CD4-positive, alpha-beta memory T cell (primary cell): ENCODE measurements at regions not wholly inside any gene's neighbourhood (a gene's known extent, or its start where the extent isn't known, plus 50 kb on each side); places are given as distances from the start of the nearest gene placed in this dataset.

Experiments
- CTCF ChIA-PET: fragments of 350-600 bp; sonication (Branson Sonifier 250); formaldehyde crosslinking; loops from one replicate; lab custom pipeline; 2021; ENCODE audit warnings: inconsistent platforms; ENCODE audit not compliant: partially characterized antibody; lab: Charles Lee
- POLR2A ChIA-PET: fragments of 350-600 bp; sonication (Branson Sonifier 250); formaldehyde crosslinking; loops from one replicate; lab custom pipeline; 2021; ENCODE audit not compliant: partially characterized antibody; lab: Charles Lee
- DNase-seq, 5 donors: peaks; one replicate each; pipeline versions ENCODE4 v3.0.0 to v3.0.0-alpha.2; 2020 to 2022; ENCODE audit warnings: mixed read lengths in 1 of 5
- H3K27ac ChIP-seq: one replicate; pipeline ENCODE4 v1.7.0; 2013; ENCODE audit warnings: low read depth, low read length
- H3K27me3 ChIP-seq: 2 replicates; pipeline ENCODE4 v1.7.0; 2013; ENCODE audit warnings: mild to moderate bottlenecking, low read length, moderate library complexity; ENCODE audit not compliant: insufficient read depth
- H3K36me3 ChIP-seq: 2 replicates; pipeline ENCODE4 v1.7.0; 2013; ENCODE audit warnings: mild to moderate bottlenecking, low read length, moderate library complexity; ENCODE audit not compliant: insufficient read depth
- H3K4me1 ChIP-seq: 2 replicates; pipeline ENCODE4 v1.7.0; 2013; ENCODE audit warnings: mild to moderate bottlenecking, low read length, moderate library complexity; ENCODE audit not compliant: insufficient read depth
- H3K4me3 ChIP-seq, 2 donors: one replicate each; pipeline ENCODE4 v1.7.0; 2013; ENCODE audit warnings: low read length in 2 of 2, mild to moderate bottlenecking in 1 of 2
- H3K9me3 ChIP-seq, 2 donors: one replicate each; pipeline ENCODE4 v1.7.0; 2013; ENCODE audit warnings: low read length in 2 of 2, control low read depth in 1 of 2; ENCODE audit not compliant: control insufficient read depth in 1 of 2
- H3K27ac Mint-ChIP-seq, 7 donors: one replicate each; pipeline ENCODE4 v1.8.0; 2020 to 2021; ENCODE audit warnings: mixed read lengths in 7 of 7, mild to moderate bottlenecking in 6 of 7, inconsistent platforms in 3 of 7, moderate library complexity in 3 of 7
- H3K27me3 Mint-ChIP-seq, 2 donors: one replicate each; pipeline ENCODE4 v1.8.0; 2020 to 2021; ENCODE audit warnings: mixed read lengths in 2 of 2
- H3K36me3 Mint-ChIP-seq, 2 donors: one replicate each; pipeline ENCODE4 v1.8.0; 2020 to 2021; ENCODE audit warnings: mixed read lengths in 2 of 2, inconsistent platforms in 1 of 2, mild to moderate bottlenecking in 1 of 2
- H3K4me1 Mint-ChIP-seq, 4 donors: one replicate each; pipeline ENCODE4 v1.8.0; 2020 to 2021; ENCODE audit warnings: mixed read lengths in 4 of 4, mild to moderate bottlenecking in 1 of 4
- H3K4me3 Mint-ChIP-seq, 8 donors: one replicate each; pipeline ENCODE4 v1.8.0; 2020 to 2021; ENCODE audit warnings: mixed read lengths in 8 of 8, mild to moderate bottlenecking in 7 of 8, moderate library complexity in 6 of 8, inconsistent platforms in 3 of 8
- H3K9me3 Mint-ChIP-seq, 8 donors: one replicate each; pipeline ENCODE4 v1.8.0; 2020 to 2021; ENCODE audit warnings: mixed read lengths in 8 of 8, mild to moderate bottlenecking in 5 of 8, inconsistent platforms in 3 of 8, moderate library complexity in 1 of 8
- intact Hi-C: fragments of 100-400 bp; cut with micrococcal nuclease; formaldehyde crosslinking; loops from one replicate; pipeline ENCODE4 v1.15.1; 2023

DNA sequence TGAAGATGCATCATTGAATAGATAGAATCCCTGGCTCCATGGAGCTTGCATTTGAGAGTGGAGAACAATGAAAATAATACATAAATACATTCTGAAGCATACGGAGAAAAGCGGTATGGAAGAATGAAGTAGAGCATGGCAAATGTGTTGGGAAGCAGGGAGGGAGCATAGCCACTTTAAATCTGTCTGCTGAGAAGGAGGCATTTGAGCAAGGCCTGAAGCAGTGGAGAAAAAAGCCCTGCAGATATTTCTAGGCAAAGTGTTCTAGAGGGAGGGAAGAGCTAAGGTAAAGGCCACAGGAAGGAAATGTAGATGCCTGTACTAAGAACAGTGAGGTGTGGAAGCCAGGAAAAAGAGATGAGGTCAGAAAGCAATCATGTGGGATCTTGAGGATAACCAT is 484.8 kb downstream of the CNTN3 start:
- ChIA-PET CTCF (no interaction called here), POLR2A (no interaction called here)
- Histone ChIP-seq H3K4me1 (no peaks in the 10 kb centered on the region), H3K9me3 (no peaks in the 10 kb centered on the region), H3K36me3 (no peaks in the 10 kb centered on the region), H3K4me3 (no peak overlapping the region), H3K27ac (no peak overlapping the region), H3K27me3 (no peaks in the 10 kb centered on the region)
- intact Hi-C loops = no loop called here
- no peak for DNase-seq
- Mint-ChIP-seq H3K9me3 (peaks cover 6 to 38% (median 15%) of the 10 kb centered on the region in 8 donors), H3K27ac (no peak overlapping the region), H3K36me3 (no peaks in the 10 kb centered on the region), H3K27me3 (no peaks in the 10 kb centered on the region), H3K4me3 (no peak overlapping the region), H3K4me1 (no peaks in the 10 kb centered on the region)

DNA sequence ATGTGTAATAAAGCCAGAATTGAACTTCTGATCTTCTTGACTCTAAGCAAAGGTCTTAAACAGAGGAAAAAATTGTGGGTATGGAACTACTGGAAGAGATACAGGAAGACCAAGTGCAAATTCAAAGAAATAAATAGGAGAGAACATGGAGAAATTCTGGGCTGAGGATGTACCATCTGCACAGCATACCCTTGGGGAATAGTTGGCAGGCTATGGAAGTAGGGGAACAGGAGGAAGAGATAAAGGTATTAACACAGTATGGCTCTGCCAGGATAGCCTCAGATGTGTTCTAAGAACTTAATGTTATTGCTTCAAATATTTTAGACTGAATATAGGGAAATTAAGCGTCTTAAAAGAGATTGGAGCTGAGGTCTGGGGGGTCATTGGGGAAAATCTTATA is 485.4 kb downstream of the CNTN3 start:
- Mint-ChIP-seq H3K9me3 (peaks cover 6 to 41% (median 16%) of the 10 kb centered on the region in 8 donors), H3K4me1 (no peaks in the 10 kb centered on the region), H3K4me3 (no peak overlapping the region), H3K36me3 (no peaks in the 10 kb centered on the region), H3K27me3 (no peaks in the 10 kb centered on the region), H3K27ac (no peak overlapping the region)
- no peaks in the 10 kb centered on the region for H3K27me3 ChIP-seq
- intact Hi-C loops = no loop called here
- H3K4me1 ChIP-seq = no peaks in the 10 kb centered on the region
- no peak overlapping the region for H3K27ac ChIP-seq
- CTCF ChIA-PET = no interaction called here
- POLR2A ChIA-PET = no interaction called here
- no peaks in the 10 kb centered on the region for H3K36me3 ChIP-seq
- no peak for DNase-seq
- no peaks in the 10 kb centered on the region for H3K9me3 ChIP-seq
- H3K4me3 ChIP-seq = no peak overlapping the region

DNA sequence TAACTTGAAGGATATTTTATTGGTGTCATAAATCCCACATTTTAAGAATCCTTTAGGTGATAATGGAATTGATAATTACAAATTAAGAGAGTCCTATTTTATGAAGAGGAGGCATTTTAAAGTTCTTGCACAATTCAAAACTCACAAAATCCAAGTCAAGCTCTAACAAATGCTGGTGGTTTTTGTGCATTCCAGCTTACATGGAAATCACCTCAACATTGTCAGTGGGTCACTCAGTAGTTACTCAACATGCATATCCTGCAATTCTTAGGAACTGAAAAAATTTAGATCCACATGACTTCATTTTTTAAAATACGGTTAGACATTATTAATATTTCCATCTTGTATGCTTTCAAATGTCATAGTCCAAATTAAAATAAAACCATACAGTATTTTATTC is 487.2 kb downstream of the CNTN3 start:
- Mint-ChIP-seq H3K9me3 (peaks cover 4 to 35% (median 13%) of the 10 kb centered on the region in 8 donors), H3K4me1 (no peaks in the 10 kb centered on the region), H3K36me3 (no peaks in the 10 kb centered on the region), H3K27me3 (no peaks in the 10 kb centered on the region), H3K4me3 (no peak overlapping the region), H3K27ac (no peak overlapping the region)
- CTCF ChIA-PET = no interaction called here
- H3K4me3 ChIP-seq = no peak overlapping the region
- no peak for DNase-seq
- no peaks in the 10 kb centered on the region for H3K9me3 ChIP-seq
- no peak overlapping the region for H3K27ac ChIP-seq
- H3K36me3 ChIP-seq = no peaks in the 10 kb centered on the region
- no peaks in the 10 kb centered on the region for H3K4me1 ChIP-seq
- intact Hi-C loops = no loop called here
- no peaks in the 10 kb centered on the region for H3K27me3 ChIP-seq
- POLR2A ChIA-PET = no interaction called here

DNA sequence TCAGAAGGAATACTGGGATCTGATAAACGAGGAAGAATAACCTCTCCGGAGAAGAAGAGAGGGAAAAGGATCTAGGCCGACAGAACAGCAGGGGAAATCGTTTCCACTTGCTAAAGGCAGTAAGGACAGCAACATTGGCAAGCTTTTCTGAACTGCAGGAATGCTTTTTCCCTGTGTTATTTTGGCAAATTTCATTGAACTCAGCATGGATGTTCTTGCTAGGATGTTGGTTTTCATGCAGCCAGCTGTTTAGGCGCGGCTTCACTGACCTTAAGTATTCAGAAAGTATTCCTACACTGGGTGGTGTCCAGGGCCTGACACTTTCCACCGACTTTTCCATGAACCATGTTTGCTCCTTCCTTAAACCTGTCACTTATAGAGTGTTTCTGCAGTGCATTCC is 489.7 kb downstream of the CNTN3 start:
- Histone ChIP-seq H3K27ac (no peak overlapping the region), H3K4me3 (no peak overlapping the region), H3K9me3 (no peaks in the 10 kb centered on the region), H3K36me3 (no peaks in the 10 kb centered on the region), H3K27me3 (no peaks in the 10 kb centered on the region), H3K4me1 (no peaks in the 10 kb centered on the region)
- ChIA-PET CTCF (no interaction called here), POLR2A (no interaction called here)
- H3K36me3 Mint-ChIP-seq = no peaks in the 10 kb centered on the region
- no peak for DNase-seq
- no peak overlapping the region for H3K27ac Mint-ChIP-seq
- H3K4me3 Mint-ChIP-seq = no peak overlapping the region
- peaks cover 7 to 34% (median 17%) of the 10 kb centered on the region in 8 donors for H3K9me3 Mint-ChIP-seq
- no peaks in the 10 kb centered on the region for H3K4me1 Mint-ChIP-seq
- intact Hi-C loops = no loop called here
- no peaks in the 10 kb centered on the region for H3K27me3 Mint-ChIP-seq

DNA sequence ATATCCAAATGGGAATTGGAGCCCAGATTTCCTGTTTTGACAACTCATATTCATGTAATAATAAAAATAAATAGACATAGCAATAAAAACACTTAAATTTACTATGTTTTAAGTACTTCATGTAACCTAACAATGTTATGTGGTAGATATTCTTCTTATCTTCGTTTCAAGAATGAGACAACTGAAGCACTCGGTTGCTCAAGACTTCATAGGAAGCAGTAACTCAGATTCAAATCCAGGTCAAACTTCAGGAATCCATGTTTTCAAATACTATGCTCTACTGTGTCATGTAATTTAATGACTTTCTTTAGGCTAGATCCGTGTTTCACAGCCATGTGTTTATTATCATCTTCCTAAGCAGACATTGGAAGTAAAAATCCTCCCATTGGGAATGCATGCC is 492.2 kb downstream of the CNTN3 start:
- H3K36me3 ChIP-seq = no peaks in the 10 kb centered on the region
- H3K9me3 ChIP-seq = no peaks in the 10 kb centered on the region
- ChIA-PET CTCF (no interaction called here), POLR2A (no interaction called here)
- DNase-seq = no peak
- H3K4me1 ChIP-seq = no peaks in the 10 kb centered on the region
- no peaks in the 10 kb centered on the region for H3K27me3 ChIP-seq
- Mint-ChIP-seq H3K27ac (no peak overlapping the region), H3K4me3 (no peak overlapping the region), H3K9me3 (peaks cover 8 to 31% (median 16%) of the 10 kb centered on the region in 8 donors), H3K36me3 (no peaks in the 10 kb centered on the region), H3K4me1 (no peaks in the 10 kb centered on the region), H3K27me3 (no peaks in the 10 kb centered on the region)
- H3K4me3 ChIP-seq = no peak overlapping the region
- intact Hi-C loops = no loop called here
- H3K27ac ChIP-seq = no peak overlapping the region

DNA sequence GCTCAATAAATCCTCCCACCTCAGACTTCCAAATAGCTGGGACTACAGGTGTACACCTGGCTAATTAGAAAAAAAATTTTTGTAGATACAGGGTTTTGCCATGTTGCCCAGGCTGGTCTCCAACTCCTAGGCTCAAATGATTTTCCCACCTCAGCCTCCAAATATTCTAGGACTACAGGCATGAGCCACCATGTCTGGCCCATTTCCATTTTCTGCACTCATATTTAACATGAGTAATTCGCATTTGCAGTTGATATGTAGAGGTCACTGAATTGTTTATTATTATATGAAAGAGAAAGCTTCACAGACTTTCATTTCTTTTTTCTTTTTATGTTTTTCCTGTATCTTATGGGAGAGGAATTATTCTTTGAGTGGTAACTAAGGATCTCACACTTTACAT is 492.7 kb downstream of the CNTN3 start:
- no peaks in the 10 kb centered on the region for H3K36me3 ChIP-seq
- no peaks in the 10 kb centered on the region for H3K4me1 ChIP-seq
- ChIA-PET POLR2A (no interaction called here), CTCF (no interaction called here)
- no peaks in the 10 kb centered on the region for H3K36me3 Mint-ChIP-seq
- peaks cover 8 to 32% (median 16%) of the 10 kb centered on the region in 8 donors for H3K9me3 Mint-ChIP-seq
- H3K4me1 Mint-ChIP-seq = no peaks in the 10 kb centered on the region
- no peaks in the 10 kb centered on the region for H3K27me3 ChIP-seq
- no peak overlapping the region for H3K27ac ChIP-seq
- no peak overlapping the region for H3K4me3 Mint-ChIP-seq
- H3K9me3 ChIP-seq = no peaks in the 10 kb centered on the region
- H3K27me3 Mint-ChIP-seq = no peaks in the 10 kb centered on the region
- no peak overlapping the region for H3K27ac Mint-ChIP-seq
- DNase-seq = no peak
- no peak overlapping the region for H3K4me3 ChIP-seq
- intact Hi-C loops = no loop called here

DNA sequence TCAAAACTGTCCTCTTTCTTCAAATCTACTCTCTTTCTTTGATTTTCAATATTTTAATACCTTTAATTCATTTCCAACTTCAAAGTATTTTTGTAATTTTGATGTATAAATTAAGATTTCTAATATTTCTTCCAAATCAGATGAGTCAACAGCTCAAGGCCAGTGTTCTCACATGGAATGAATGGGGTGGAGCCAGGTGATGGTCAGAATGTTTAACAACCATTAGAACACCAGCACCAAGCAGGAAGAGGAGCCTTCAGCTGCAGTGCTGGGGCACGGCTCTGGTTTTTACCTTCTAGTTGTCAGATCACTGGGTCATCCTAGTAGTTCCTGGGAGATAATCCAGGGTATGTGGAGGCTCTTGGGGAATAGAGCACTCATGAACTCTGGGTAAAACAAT is 494.5 kb upstream of the PDZRN3 start:
- Mint-ChIP-seq H3K4me1 (no peaks in the 10 kb centered on the region), H3K27ac (no peak overlapping the region), H3K9me3 (peaks cover 0 to 29% (median 16%) of the 10 kb centered on the region in 8 donors), H3K36me3 (no peaks in the 10 kb centered on the region), H3K4me3 (no peak overlapping the region), H3K27me3 (no peaks in the 10 kb centered on the region)
- no peaks in the 10 kb centered on the region for H3K9me3 ChIP-seq
- ChIA-PET POLR2A (no interaction called here), CTCF (no interaction called here)
- intact Hi-C loops = no loop called here
- no peaks in the 10 kb centered on the region for H3K4me1 ChIP-seq
- no peak for DNase-seq
- no peak overlapping the region for H3K27ac ChIP-seq
- no peak overlapping the region for H3K4me3 ChIP-seq
- H3K36me3 ChIP-seq = no peaks in the 10 kb centered on the region
- no peaks in the 10 kb centered on the region for H3K27me3 ChIP-seq

DNA sequence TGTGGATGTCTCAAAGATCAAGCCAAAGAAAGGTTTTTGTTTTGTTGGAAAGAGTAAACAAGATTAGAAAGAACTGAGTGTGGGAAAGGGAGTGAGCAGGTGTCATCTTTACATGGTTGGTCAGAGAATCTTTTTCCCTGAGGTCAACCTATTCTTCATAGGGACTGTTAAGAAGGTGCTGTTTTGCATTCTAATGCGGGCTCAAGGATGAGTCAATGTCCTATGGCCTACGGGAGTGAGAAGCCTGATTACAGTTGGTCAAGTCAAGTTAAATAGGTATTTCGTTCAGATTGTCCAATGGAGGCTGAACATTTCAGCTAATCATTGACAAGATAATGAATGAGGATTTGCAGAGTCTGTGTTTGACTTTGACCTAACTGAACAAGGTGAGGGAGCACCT is 491.2 kb upstream of the PDZRN3 start:
- Mint-ChIP-seq H3K36me3 (no peaks in the 10 kb centered on the region), H3K9me3 (peaks cover 0 to 20% (median 9%) of the 10 kb centered on the region in 8 donors), H3K4me1 (no peaks in the 10 kb centered on the region), H3K4me3 (no peak overlapping the region), H3K27me3 (no peaks in the 10 kb centered on the region), H3K27ac (no peak overlapping the region)
- ChIA-PET CTCF (no interaction called here), POLR2A (no interaction called here)
- no peaks in the 10 kb centered on the region for H3K36me3 ChIP-seq
- no peak for DNase-seq
- no peaks in the 10 kb centered on the region for H3K9me3 ChIP-seq
- no peaks in the 10 kb centered on the region for H3K27me3 ChIP-seq
- intact Hi-C loops = no loop called here
- no peaks in the 10 kb centered on the region for H3K4me1 ChIP-seq
- H3K4me3 ChIP-seq = no peak overlapping the region
- H3K27ac ChIP-seq = no peak overlapping the region
